ENCODE measurements at regions not wholly inside any gene's neighbourhood (a gene's known extent, or its start where the extent isn't known, plus 50 kb on each side); places are given as distances from the start of the nearest gene placed in this dataset.
"Not testable (repeated sequence)": the region's sequence is repeated elsewhere in the genome, so short reads cannot be mapped to it uniquely, and the experiment has no call there.

DNA sequence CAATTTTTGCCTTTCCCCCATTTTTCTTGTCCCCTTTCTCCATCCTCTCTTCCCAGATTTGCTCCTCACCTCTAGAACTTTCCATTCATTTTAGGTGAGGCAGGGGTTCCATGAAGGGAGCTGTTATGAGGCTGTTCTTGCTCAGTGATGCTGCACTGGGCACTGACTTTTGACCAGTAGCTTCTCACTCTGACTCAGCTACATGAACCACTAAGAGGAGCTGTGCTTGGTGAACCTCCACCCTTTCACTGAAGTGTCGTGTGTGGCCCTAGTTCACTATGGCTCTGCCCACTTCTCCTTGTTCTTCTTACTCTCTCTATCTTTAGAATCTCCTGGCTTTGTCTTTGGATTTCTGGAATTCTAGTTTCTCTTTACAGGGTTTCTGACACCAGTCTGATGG lies 73.4 kb upstream of the ADRA1D start:
- DNase-seq (ENCODE audit: low read depth), result no peak

DNA sequence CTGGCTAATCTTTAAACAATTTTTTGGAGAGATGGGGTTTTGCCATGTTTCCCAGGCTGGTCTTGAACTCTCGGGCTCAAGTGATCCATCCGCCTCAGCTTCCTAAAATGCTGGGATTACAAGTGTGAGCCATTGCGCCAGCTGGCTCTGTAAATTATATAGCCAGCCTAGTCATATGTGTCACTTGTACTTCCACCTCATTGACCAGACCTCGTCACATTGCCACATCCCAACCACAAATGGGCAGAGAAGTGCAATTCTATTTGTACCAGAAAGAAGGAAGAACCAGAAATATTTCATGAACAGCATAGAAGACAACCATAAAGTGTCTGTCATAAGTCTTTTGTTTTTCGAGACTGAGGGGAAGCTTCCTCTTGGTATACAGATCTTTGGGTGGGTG lies 71.2 kb upstream of the ADRA1D start:
- Histone ChIP-seq H3K27me3 (ENCODE audit: control insufficient read depth, insufficient read depth, low read length) (no peaks in the 10 kb centered on the region), H3K36me3 (ENCODE audit: control insufficient read depth, insufficient read depth, low read length) (no peaks in the 10 kb centered on the region), H3K4me3 (ENCODE audit: low read depth, low read length) (no peak overlapping the region)
- TF ChIP-seq, protein P1, sequence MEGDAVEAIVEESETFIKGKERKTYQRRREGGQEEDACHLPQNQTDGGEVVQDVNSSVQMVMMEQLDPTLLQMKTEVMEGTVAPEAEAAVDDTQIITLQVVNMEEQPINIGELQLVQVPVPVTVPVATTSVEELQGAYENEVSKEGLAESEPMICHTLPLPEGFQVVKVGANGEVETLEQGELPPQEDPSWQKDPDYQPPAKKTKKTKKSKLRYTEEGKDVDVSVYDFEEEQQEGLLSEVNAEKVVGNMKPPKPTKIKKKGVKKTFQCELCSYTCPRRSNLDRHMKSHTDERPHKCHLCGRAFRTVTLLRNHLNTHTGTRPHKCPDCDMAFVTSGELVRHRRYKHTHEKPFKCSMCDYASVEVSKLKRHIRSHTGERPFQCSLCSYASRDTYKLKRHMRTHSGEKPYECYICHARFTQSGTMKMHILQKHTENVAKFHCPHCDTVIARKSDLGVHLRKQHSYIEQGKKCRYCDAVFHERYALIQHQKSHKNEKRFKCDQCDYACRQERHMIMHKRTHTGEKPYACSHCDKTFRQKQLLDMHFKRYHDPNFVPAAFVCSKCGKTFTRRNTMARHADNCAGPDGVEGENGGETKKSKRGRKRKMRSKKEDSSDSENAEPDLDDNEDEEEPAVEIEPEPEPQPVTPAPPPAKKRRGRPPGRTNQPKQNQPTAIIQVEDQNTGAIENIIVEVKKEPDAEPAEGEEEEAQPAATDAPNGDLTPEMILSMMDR (IDR thresholded peaks at IDR 0.05; ENCODE audit: insufficient read depth, low read length, poor library complexity, severe bottlenecking), result no peak
- DNase-seq (ENCODE audit: low read depth), result no peak

More for the DNA sequence above, 73.4 kb upstream of the ADRA1D start:
- Histone ChIP-seq H3K36me3 (ENCODE audit: control insufficient read depth, insufficient read depth, low read length) (no peaks in the 10 kb centered on the region), H3K27me3 (ENCODE audit: control insufficient read depth, insufficient read depth, low read length) (no peaks in the 10 kb centered on the region), H3K4me3 (ENCODE audit: low read depth, low read length) (no peak overlapping the region)
- TF ChIP-seq, protein P1 (IDR thresholded peaks at IDR 0.05; ENCODE audit: insufficient read depth, low read length, poor library complexity, severe bottlenecking), result no peak

DNA sequence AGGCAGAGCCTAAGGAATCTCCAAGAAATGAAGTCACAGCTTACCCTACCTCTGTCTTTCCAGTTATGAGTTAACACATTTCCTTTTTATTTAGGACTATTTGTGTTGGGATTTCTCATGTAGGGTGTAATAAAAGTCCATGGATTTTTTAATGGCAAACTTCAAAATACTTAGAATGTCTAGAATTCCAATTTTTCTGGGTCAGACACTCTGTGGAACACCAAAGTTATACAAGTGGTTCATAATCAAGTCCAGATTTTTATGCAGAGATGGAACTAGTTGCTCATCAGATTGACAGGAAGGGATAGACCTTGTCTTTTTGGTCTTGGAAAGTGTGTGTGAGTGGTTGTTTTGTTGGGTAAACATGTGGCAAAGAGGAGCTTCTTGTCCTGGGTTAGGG lies 69.8 kb upstream of the ADRA1D start:
- TF ChIP-seq, protein P1 (IDR thresholded peaks at IDR 0.05; ENCODE audit: insufficient read depth, low read length, poor library complexity, severe bottlenecking), result no peak
- DNase-seq (ENCODE audit: low read depth), result no peak
- H3K36me3 ChIP-seq (ENCODE audit: control insufficient read depth, insufficient read depth, low read length), result no peaks in the 10 kb centered on the region
- no peak overlapping the region for H3K4me3 ChIP-seq (ENCODE audit: low read depth, low read length)
- H3K27me3 ChIP-seq (ENCODE audit: control insufficient read depth, insufficient read depth, low read length), result no peaks in the 10 kb centered on the region

GRCh38 chr20:4310616-4311015 lies 61.5 kb upstream of the ADRA1D start:
- not testable (repeated sequence) for H3K36me3 ChIP-seq (ENCODE audit: control insufficient read depth, insufficient read depth, low read length); DNase-seq (ENCODE audit: low read depth); H3K27me3 ChIP-seq (ENCODE audit: control insufficient read depth, insufficient read depth, low read length); H3K4me3 ChIP-seq (ENCODE audit: low read depth, low read length)

GRCh38 chr20:4306206-4306605 lies 57.1 kb upstream of the ADRA1D start:
- TF ChIP-seq, protein P1 (IDR thresholded peaks at IDR 0.05; ENCODE audit: insufficient read depth, low read length, poor library complexity, severe bottlenecking), result no peak
- Histone ChIP-seq H3K36me3 (ENCODE audit: control insufficient read depth, insufficient read depth, low read length) (no peaks in the 10 kb centered on the region), H3K27me3 (ENCODE audit: control insufficient read depth, insufficient read depth, low read length) (peaks cover 3% of the 10 kb centered on the region), H3K4me3 (ENCODE audit: low read depth, low read length) (no peak overlapping the region)
- DNase-seq (ENCODE audit: low read depth), result no peak

GRCh38 chr20:4305091-4305490 lies 56.0 kb upstream of the ADRA1D start:
- no peak for DNase-seq (ENCODE audit: low read depth)
- no peak overlapping the region for H3K4me3 ChIP-seq (ENCODE audit: low read depth, low read length)
- TF ChIP-seq, protein P1 (IDR thresholded peaks at IDR 0.05; ENCODE audit: insufficient read depth, low read length, poor library complexity, severe bottlenecking), result no peak
- H3K36me3 ChIP-seq (ENCODE audit: control insufficient read depth, insufficient read depth, low read length), result no peaks in the 10 kb centered on the region
- H3K27me3 ChIP-seq (ENCODE audit: control insufficient read depth, insufficient read depth, low read length), result peaks cover 3% of the 10 kb centered on the region
